Activated naive CD4-positive, alpha-beta T cell treated with anti-CD3 and anti-CD28 coated beads for 36 hours (primary cell): ENCODE measurements at regions not wholly inside any gene's neighbourhood (a gene's known extent, or its start where the extent isn't known, plus 50 kb on each side); places are given as distances from the start of the nearest gene placed in this dataset.
"Not testable (repeated sequence)": the region's sequence is repeated elsewhere in the genome, so short reads cannot be mapped to it uniquely, and the experiment has no call there.

Source experiments
- CTCF ChIA-PET: fragments of 350-600 bp; sonication (Branson Sonifier 250); formaldehyde crosslinking; loops from one replicate; lab custom pipeline; 2021; ENCODE audit warnings: antibody characterized with exemption; lab: Charles Lee
- DNase-seq: peaks from one replicate; pipeline ENCODE4 v3.0.0-alpha.2; 2020
- H3K27ac Mint-ChIP-seq: one replicate; pipeline ENCODE4 v1.8.0; 2021; ENCODE audit warnings: mild to moderate bottlenecking, mixed read lengths
- H3K27me3 Mint-ChIP-seq: one replicate; pipeline ENCODE4 v1.8.0; 2021; ENCODE audit warnings: low read depth, mixed read lengths
- H3K36me3 Mint-ChIP-seq: one replicate; pipeline ENCODE4 v1.8.0; 2021; ENCODE audit warnings: low read depth, mixed read lengths
- H3K4me1 Mint-ChIP-seq: one replicate; pipeline ENCODE4 v1.8.0; 2021; ENCODE audit warnings: low read depth, mixed read lengths
- H3K4me3 Mint-ChIP-seq: one replicate; pipeline ENCODE4 v1.8.0; 2021; ENCODE audit warnings: mild to moderate bottlenecking, moderate library complexity, mixed read lengths
- H3K9me3 Mint-ChIP-seq: one replicate; pipeline ENCODE4 v1.8.0; 2021; ENCODE audit warnings: mixed read lengths
- intact Hi-C: fragments of 100-400 bp; cut with micrococcal nuclease; formaldehyde crosslinking; loops from one replicate; pipeline ENCODE4 v1.15.1; 2023

DNA sequence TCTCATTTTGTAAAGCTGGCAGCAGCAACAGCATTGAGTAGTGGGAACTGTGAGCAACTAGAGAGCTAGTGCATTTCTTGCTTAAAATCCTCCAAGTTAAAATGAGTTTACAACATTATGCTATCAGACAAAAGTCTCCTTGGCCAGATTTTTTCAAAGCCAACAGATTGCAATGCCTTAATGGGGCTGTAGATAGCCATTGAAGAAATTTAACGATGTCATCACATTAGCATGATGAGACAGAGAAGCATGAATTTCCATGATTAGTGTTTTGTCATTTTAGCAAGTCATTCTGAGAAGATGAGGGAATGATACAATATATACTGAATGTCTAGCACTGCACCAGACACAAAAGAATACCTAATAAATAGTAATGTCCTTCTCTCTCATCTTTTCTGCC lies 307.5 kb upstream of the REG3G start:
- Mint-ChIP-seq H3K27me3 (no peaks in the 10 kb centered on the region), H3K27ac (no peak overlapping the region), H3K4me1 (no peaks in the 10 kb centered on the region), H3K4me3 (no peak overlapping the region), H3K36me3 (no peaks in the 10 kb centered on the region), H3K9me3 (peaks cover 3% of the 10 kb centered on the region)
- intact Hi-C loops: no loop called here
- CTCF ChIA-PET: no interaction called here
- DNase-seq: no peak

DNA sequence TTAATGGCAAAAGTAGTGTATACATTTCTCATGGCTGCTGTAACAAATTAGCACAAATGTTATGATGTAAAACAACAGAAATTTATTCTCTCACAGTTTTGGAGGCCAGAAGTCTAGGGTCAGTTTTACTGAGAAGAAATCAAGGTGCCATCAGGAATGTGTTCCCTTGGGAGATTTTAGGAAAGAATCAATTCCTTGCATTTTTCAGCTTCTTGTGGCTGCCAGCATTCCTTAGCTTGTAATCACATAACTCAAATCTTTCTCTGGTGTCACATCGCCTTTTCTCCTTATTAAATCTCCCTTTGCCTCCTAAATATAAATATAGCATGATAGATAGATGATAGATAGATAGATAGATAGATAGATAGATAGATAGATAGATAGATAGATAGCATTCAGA lies 307.0 kb upstream of the REG3G start:
- Mint-ChIP-seq H3K27ac (no peak overlapping the region), H3K9me3 (peaks cover 3% of the 10 kb centered on the region), H3K36me3 (no peaks in the 10 kb centered on the region), H3K27me3 (no peaks in the 10 kb centered on the region), H3K4me1 (no peaks in the 10 kb centered on the region), H3K4me3 (no peak overlapping the region)
- intact Hi-C loops: no loop called here
- CTCF ChIA-PET: no interaction called here
- no peak for DNase-seq

DNA sequence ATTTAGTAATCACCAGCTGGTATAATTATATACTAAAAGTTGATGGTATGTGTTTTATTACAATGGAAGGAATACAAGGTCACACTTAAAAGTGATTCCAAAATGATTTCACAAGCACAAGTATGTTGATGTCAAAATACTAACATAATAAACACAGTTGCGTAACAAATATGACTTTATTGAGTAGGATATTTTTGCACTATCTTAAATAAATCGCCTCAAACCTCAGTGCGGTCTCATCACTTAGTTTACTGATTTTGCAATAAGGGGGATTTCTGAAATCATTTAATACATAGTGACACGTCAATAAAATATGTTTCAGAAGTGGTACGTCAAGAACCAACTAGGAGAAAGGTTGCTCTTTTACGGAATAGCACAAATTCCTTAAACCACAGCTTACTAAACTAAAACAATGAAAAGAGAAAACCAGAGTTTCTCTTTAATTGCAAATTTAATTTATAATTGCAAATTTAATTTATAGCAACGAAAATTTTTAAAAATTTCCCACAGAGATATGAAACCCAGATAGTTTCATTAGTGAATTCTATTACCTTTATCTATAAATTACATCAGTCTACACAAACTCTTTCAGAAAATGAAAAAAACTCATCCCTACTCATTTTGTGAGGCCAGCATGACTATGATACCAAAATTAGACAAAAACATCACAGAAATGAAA lies 304.0 kb upstream of the REG3G start:
- Mint-ChIP-seq H3K4me3 (no peak overlapping the region), H3K27ac (no peak overlapping the region), H3K9me3 (peaks cover 8% of the 10 kb centered on the region), H3K27me3 (no peaks in the 10 kb centered on the region), H3K4me1 (no peaks in the 10 kb centered on the region), H3K36me3 (no peaks in the 10 kb centered on the region)
- intact Hi-C loops: no loop called here
- no peak for DNase-seq
- CTCF ChIA-PET: no interaction called here

DNA sequence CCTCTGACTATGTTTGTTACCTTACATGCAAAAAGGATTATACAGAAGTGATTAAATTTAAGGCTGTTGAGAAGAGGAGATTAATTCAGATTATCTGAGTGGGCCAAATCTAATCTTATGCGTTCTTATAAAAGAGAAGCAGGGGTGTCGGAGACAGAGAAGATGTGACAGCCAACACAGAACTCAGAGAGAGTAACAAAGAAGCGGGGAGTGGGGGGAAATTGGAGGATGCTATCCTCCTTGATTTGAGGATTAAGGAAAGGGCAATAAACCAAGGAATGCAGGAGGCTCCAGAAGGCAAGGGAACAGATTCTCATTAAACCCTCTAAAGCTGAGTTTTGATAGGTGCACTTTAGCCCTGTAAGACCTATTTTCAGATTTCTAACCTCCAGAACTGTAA lies 291.3 kb upstream of the REG3G start:
- H3K4me3 Mint-ChIP-seq: no peak overlapping the region
- H3K36me3 Mint-ChIP-seq: no peaks in the 10 kb centered on the region
- no peak for DNase-seq
- CTCF ChIA-PET: no interaction called here
- H3K27me3 Mint-ChIP-seq: no peaks in the 10 kb centered on the region
- intact Hi-C loops: no loop called here
- H3K27ac Mint-ChIP-seq: no peak overlapping the region
- H3K9me3 Mint-ChIP-seq: peaks cover 11% of the 10 kb centered on the region
- H3K4me1 Mint-ChIP-seq: no peaks in the 10 kb centered on the region

DNA sequence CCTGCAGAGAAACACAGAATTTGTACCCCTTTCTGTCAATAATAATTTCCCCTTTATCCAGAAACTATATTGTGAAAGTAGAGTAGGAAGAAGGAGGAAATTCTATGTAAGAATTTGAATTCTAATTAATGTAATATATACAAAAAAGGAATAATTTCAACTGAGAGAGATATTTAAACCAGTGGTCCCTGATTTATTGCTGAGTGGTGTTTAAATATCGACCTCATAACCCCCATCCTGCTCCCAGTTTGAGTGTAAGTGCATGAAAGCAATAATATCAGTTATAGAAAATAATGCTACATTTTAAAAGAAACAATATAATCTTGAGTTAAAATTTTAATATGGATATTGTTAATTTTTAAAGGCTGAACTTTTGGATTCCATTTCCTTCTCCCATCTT lies 286.2 kb upstream of the REG3G start:
- H3K4me3 Mint-ChIP-seq: no peak overlapping the region
- H3K4me1 Mint-ChIP-seq: no peaks in the 10 kb centered on the region

DNA sequence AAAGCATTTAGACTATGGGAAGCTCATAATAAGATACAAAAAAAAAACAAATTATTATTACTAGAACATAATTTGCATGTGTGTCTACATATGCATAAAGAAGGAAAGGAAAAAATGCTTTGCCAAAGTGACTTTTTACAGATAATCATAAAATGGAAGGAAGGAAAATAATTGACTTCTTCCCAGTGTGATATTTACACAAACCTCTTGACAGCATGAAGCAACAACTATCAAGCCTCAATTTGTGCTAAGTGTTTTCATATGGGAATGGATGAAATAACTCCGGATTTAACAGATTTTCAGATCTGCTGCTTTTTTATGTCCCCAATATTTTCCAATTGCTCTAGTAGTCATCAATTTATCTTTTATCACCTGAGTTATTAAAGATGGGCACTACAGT lies 275.9 kb upstream of the REG3G start:
- no peaks in the 10 kb centered on the region for H3K4me1 Mint-ChIP-seq
- no peaks in the 10 kb centered on the region for H3K36me3 Mint-ChIP-seq
- no peak overlapping the region for H3K27ac Mint-ChIP-seq
- CTCF ChIA-PET: no interaction called here
- no peak for DNase-seq
- H3K9me3 Mint-ChIP-seq: no peaks in the 10 kb centered on the region
- H3K4me3 Mint-ChIP-seq: no peak overlapping the region
- intact Hi-C loops: no loop called here
- H3K27me3 Mint-ChIP-seq: no peaks in the 10 kb centered on the region

More for the DNA sequence above, 286.2 kb upstream of the REG3G start:
- Mint-ChIP-seq H3K36me3 (no peaks in the 10 kb centered on the region), H3K27ac (no peak overlapping the region), H3K27me3 (no peaks in the 10 kb centered on the region), H3K9me3 (peaks cover 11% of the 10 kb centered on the region)
- no peak for DNase-seq
- intact Hi-C loops: no loop called here
- CTCF ChIA-PET: no interaction called here

DNA sequence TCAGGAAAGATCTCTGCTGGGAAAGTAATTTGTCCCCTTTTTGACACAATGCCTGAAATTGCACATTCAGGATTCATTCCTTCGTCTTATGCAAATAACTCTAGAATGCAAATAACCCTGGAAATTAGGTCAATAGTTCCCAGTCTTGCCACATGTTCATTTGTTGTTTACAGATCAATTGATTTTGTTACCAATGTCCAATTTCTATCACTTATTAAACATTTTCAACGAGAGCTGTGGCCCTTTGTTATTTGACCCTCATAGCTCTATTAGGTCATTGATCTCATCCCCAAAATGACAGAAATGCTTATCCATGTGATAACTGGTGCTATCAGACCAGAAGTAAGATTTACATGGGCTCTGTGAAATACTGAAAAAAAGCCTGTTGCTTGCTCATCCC lies 275.3 kb upstream of the REG3G start:
- Mint-ChIP-seq H3K36me3 (no peaks in the 10 kb centered on the region), H3K27ac (no peak overlapping the region), H3K4me1 (no peaks in the 10 kb centered on the region), H3K4me3 (no peak overlapping the region), H3K9me3 (no peaks in the 10 kb centered on the region), H3K27me3 (no peaks in the 10 kb centered on the region)
- DNase-seq: no peak
- CTCF ChIA-PET: no interaction called here
- intact Hi-C loops: no loop called here

DNA sequence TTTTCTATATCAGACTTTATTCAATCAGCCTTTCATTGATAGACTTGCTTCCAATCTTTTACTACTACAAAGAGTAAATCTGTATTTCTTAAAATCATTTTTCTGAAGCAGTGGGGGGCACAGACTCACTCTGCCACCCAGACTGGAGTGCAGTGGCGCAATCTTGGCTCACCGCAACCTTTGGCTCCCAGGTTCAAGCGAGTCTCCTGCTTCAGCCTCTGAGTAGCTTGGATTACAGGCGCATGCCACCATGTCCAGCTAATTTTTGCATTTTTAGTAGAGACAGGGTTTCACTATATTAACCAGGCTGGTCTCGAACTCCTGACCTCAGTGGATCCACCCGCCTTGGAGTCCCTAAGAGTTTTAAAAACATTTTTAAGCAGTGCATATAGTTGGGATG lies 270.6 kb upstream of the REG3G start:
- no peak overlapping the region for H3K27ac Mint-ChIP-seq
- H3K9me3 Mint-ChIP-seq: peaks cover 8% of the 10 kb centered on the region
- intact Hi-C loops: no loop called here
- no peak overlapping the region for H3K4me3 Mint-ChIP-seq
- no peaks in the 10 kb centered on the region for H3K4me1 Mint-ChIP-seq
- no peaks in the 10 kb centered on the region for H3K36me3 Mint-ChIP-seq
- no peaks in the 10 kb centered on the region for H3K27me3 Mint-ChIP-seq
- DNase-seq: no peak
- CTCF ChIA-PET: interaction anchor here (0.6 kb wide), 1 partner anchor 350 kb away, joined by 3 read pairs; no protein-coding TSS in a partner anchor

DNA sequence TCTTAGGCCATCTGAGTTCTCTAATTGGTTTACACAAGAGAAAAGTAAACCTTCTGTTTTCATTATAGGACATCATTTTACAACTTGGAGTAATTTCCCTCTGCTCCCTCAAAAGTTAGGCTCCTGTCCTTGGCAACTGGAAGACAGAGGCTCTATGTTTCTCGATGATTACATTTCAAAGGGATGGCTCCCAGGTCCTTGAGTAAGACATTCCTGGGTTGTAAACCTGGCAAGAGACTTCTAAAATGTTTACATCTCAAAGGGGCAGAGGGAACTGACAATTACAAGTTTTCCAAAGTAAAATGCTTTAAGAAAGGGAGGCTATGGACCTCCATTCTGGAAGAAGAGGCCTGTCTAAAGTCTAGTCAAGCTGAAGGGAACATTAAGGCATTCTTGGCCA lies 268.3 kb upstream of the REG3G start:
- DNase-seq: no peak
- CTCF ChIA-PET: no interaction called here
- no peaks in the 10 kb centered on the region for H3K27me3 Mint-ChIP-seq
- peaks cover 27% of the 10 kb centered on the region for H3K9me3 Mint-ChIP-seq
- no peaks in the 10 kb centered on the region for H3K36me3 Mint-ChIP-seq
- H3K27ac Mint-ChIP-seq: no peak overlapping the region
- no peaks in the 10 kb centered on the region for H3K4me1 Mint-ChIP-seq
- no peak overlapping the region for H3K4me3 Mint-ChIP-seq
- intact Hi-C loops: no loop called here

DNA sequence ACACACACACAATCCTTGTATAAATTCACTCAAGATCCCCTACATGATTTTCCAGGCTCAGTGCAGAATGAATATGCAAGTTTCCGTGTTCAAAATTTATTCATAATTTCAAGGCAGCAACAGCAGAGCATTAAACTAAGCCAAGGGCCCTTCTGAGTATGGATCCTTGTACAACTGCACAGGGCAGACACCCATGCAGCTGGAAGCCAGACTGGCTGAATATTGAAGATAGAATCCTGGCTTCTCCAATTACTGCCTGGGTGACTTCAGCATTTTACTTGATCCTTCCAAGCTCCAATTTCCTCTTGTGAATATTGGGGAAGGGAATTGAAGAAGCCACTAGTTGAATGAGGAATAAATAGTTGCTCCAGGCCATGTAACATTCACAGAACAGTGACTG lies 267.9 kb upstream of the REG3G start:
- Mint-ChIP-seq H3K27me3 (no peaks in the 10 kb centered on the region), H3K4me1 (no peaks in the 10 kb centered on the region), H3K36me3 (no peaks in the 10 kb centered on the region), H3K27ac (no peak overlapping the region), H3K9me3 (peaks cover 30% of the 10 kb centered on the region), H3K4me3 (no peak overlapping the region)
- DNase-seq: no peak
- intact Hi-C loops: no loop called here
- CTCF ChIA-PET: no interaction called here

DNA sequence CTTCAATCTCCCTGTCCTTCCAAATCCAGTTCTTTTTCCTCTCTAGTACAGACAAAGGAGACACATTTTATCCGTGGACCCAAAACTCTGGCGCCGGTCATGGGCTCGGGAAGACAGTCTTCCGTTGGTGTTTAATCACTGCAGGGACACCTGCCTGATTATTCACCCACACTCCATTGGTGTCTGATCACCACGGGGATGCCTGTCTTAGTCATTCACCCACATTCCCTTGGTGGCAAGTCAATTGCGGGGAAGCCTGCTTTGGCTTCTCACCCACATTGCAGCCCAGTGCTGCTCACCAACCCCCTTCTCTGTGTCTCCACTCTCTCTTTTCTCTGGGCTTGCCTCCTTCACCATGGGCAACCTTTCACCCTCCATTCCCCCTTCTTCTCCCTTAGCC lies 266.7 kb upstream of the REG3G start:
- DNase-seq: not testable (repeated sequence)

DNA sequence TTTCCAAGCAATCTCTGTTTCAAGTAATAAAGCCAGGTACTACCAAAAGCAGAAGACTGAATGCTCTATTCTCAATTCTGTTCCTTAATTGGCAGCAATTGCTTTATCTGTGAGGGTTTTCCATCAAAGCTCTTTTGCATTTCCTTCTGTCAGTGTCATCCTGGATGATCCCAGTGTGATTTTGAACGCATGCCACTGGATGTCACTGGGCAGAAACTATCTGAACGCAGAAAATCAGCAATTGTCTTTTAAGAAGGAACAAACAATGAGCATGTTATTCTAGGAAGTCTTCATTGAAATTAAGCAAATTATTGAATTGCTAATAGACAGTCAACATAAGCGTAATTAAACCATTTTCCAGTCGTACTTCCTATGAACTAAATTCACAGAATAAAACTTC lies 259.0 kb upstream of the REG3G start:
- Mint-ChIP-seq H3K9me3 (peaks cover 16% of the 10 kb centered on the region), H3K4me3 (no peak overlapping the region), H3K27ac (no peak overlapping the region), H3K27me3 (no peaks in the 10 kb centered on the region), H3K36me3 (no peaks in the 10 kb centered on the region), H3K4me1 (no peaks in the 10 kb centered on the region)
- intact Hi-C loops: no loop called here
- CTCF ChIA-PET: no interaction called here
- no peak for DNase-seq

More for the DNA sequence above, 266.7 kb upstream of the REG3G start:
- H3K27ac Mint-ChIP-seq, intact Hi-C loops, H3K4me1 Mint-ChIP-seq, CTCF ChIA-PET, H3K4me3 Mint-ChIP-seq, H3K36me3 Mint-ChIP-seq, H3K27me3 Mint-ChIP-seq: not testable (repeated sequence)
- H3K9me3 Mint-ChIP-seq: peaks cover 31% of the 10 kb centered on the region

DNA sequence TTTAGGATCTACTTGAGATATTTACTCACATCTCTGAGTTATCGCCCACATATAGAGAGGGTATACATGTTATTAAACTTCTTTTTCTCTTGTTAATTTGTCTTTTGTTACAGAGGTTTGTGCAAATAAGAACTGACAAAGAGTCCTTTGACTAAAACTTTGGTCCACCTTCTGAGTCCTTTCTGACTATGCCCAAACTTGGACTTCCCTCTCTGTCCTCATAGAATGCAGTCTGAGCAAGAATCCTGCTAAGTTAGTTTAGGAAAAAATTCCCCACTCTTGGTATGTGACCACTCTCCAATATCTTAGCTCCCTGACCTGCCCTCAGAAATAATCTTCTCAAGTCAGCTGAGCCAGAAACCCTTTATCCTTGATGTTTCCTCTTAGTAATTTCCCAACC lies 257.5 kb upstream of the REG3G start:
- Mint-ChIP-seq H3K4me1 (no peaks in the 10 kb centered on the region), H3K4me3 (no peak overlapping the region), H3K27me3 (no peaks in the 10 kb centered on the region), H3K36me3 (no peaks in the 10 kb centered on the region), H3K27ac (no peak overlapping the region), H3K9me3 (peaks cover 8% of the 10 kb centered on the region)
- CTCF ChIA-PET: interaction anchor here (0.7 kb wide), 1 partner anchor 1120 kb away, joined by 3 read pairs; no protein-coding TSS in a partner anchor
- intact Hi-C loops: no loop called here
- DNase-seq: no peak
